H1 (cell line): ENCODE measurements at regions not wholly inside any gene's neighbourhood (a gene's known extent, or its start where the extent isn't known, plus 50 kb on each side); places are given as distances from the start of the nearest gene placed in this dataset.

Experiments
- CBX8 ChIP-seq: fragments of 300-800, 300-1000 bp; sonication (generic); IDR thresholded peaks from 2 replicates; pipeline ENCODE4 v1.7.1; 2016; ENCODE audit warnings: low read depth, low read length, borderline replicate concordance
- CHD1 ChIP-seq: IDR thresholded peaks from 2 replicates; pipeline ENCODE4 v1.6.1; 2012; ENCODE audit warnings: low read depth, low read length, improper control_type of control experiment
- SAP30 ChIP-seq: fragments of 300-600 bp; sonication (generic); IDR thresholded peaks from 2 replicates; pipeline ENCODE4 v1.7.1; 2012; ENCODE audit warnings: low read length, moderate library complexity, mild to moderate bottlenecking, inconsistent platforms; ENCODE audit not compliant: insufficient read depth, insufficient replicate concordance
- TEAD4 ChIP-seq: IDR thresholded peaks from 2 replicates; pipeline ENCODE4 v1.6.1; 2012; ENCODE audit warnings: low read depth, low read length, inconsistent platforms, mixed read lengths
- TF ChIP-seq, protein P1 (sequence below): fragments of 300-600 bp; sonication (generic); IDR thresholded peaks from 2 replicates; pipeline ENCODE4 v1.7.1; 2012; ENCODE audit warnings: low read length, moderate library complexity, mild to moderate bottlenecking, inconsistent platforms; ENCODE audit not compliant: insufficient replicate concordance

DNA sequence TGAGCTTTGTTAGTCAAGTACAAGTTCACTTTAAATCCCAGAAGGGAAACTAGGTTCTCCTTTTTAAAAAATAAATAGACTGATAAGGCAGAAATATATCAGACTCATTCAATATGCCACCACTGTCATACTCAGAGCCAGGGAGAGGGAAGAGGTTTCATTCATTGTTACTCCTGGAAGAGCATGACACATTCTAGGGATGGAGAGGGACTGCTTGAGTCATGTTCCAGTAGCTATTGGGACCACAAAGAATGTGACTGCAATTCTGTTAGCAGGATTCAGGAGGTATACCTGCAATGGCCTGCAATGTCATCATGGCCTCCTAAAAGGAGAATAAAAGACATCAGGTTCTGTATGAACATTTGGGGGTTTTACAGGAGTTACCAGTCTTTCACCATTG lies 167.6 kb downstream of the TFAP2B start (continued):
- TF ChIP-seq, protein P1, sequence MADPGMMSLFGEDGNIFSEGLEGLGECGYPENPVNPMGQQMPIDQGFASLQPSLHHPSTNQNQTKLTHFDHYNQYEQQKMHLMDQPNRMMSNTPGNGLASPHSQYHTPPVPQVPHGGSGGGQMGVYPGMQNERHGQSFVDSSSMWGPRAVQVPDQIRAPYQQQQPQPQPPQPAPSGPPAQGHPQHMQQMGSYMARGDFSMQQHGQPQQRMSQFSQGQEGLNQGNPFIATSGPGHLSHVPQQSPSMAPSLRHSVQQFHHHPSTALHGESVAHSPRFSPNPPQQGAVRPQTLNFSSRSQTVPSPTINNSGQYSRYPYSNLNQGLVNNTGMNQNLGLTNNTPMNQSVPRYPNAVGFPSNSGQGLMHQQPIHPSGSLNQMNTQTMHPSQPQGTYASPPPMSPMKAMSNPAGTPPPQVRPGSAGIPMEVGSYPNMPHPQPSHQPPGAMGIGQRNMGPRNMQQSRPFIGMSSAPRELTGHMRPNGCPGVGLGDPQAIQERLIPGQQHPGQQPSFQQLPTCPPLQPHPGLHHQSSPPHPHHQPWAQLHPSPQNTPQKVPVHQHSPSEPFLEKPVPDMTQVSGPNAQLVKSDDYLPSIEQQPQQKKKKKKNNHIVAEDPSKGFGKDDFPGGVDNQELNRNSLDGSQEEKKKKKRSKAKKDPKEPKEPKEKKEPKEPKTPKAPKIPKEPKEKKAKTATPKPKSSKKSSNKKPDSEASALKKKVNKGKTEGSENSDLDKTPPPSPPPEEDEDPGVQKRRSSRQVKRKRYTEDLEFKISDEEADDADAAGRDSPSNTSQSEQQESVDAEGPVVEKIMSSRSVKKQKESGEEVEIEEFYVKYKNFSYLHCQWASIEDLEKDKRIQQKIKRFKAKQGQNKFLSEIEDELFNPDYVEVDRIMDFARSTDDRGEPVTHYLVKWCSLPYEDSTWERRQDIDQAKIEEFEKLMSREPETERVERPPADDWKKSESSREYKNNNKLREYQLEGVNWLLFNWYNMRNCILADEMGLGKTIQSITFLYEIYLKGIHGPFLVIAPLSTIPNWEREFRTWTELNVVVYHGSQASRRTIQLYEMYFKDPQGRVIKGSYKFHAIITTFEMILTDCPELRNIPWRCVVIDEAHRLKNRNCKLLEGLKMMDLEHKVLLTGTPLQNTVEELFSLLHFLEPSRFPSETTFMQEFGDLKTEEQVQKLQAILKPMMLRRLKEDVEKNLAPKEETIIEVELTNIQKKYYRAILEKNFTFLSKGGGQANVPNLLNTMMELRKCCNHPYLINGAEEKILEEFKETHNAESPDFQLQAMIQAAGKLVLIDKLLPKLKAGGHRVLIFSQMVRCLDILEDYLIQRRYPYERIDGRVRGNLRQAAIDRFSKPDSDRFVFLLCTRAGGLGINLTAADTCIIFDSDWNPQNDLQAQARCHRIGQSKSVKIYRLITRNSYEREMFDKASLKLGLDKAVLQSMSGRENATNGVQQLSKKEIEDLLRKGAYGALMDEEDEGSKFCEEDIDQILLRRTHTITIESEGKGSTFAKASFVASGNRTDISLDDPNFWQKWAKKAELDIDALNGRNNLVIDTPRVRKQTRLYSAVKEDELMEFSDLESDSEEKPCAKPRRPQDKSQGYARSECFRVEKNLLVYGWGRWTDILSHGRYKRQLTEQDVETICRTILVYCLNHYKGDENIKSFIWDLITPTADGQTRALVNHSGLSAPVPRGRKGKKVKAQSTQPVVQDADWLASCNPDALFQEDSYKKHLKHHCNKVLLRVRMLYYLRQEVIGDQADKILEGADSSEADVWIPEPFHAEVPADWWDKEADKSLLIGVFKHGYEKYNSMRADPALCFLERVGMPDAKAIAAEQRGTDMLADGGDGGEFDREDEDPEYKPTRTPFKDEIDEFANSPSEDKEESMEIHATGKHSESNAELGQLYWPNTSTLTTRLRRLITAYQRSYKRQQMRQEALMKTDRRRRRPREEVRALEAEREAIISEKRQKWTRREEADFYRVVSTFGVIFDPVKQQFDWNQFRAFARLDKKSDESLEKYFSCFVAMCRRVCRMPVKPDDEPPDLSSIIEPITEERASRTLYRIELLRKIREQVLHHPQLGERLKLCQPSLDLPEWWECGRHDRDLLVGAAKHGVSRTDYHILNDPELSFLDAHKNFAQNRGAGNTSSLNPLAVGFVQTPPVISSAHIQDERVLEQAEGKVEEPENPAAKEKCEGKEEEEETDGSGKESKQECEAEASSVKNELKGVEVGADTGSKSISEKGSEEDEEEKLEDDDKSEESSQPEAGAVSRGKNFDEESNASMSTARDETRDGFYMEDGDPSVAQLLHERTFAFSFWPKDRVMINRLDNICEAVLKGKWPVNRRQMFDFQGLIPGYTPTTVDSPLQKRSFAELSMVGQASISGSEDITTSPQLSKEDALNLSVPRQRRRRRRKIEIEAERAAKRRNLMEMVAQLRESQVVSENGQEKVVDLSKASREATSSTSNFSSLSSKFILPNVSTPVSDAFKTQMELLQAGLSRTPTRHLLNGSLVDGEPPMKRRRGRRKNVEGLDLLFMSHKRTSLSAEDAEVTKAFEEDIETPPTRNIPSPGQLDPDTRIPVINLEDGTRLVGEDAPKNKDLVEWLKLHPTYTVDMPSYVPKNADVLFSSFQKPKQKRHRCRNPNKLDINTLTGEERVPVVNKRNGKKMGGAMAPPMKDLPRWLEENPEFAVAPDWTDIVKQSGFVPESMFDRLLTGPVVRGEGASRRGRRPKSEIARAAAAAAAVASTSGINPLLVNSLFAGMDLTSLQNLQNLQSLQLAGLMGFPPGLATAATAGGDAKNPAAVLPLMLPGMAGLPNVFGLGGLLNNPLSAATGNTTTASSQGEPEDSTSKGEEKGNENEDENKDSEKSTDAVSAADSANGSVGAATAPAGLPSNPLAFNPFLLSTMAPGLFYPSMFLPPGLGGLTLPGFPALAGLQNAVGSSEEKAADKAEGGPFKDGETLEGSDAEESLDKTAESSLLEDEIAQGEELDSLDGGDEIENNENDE: no peak
- TF ChIP-seq TEAD4 (no peak), CHD1 (no peak), SAP30 (no peak), CBX8 (no peak)
